ENCODE measurements at regions not wholly inside any gene's neighbourhood (a gene's known extent, or its start where the extent isn't known, plus 50 kb on each side); places are given as distances from the start of the nearest gene placed in this dataset.

GRCh38 chr4:82192017-82192673 lies 181.6 kb downstream of the HNRNPD start:
- POLR2A ChIA-PET = interaction anchor here (0.5 kb wide), 1 partner anchor 82 kb away, joined by 3 read pairs; no protein-coding TSS in a partner anchor
- BruUV-seq (replicated peaks) = no TSS peak
- intact Hi-C loops (cut with micrococcal nuclease) = no loop called here
- CTCF ChIA-PET = interaction anchor here (0.7 to 2.4 kb wide), 5 partner anchors 9 to 70 kb away, joined by 3 to 9 read pairs (median 3); no protein-coding TSS in a partner anchor
- TF ChIP-seq CTCF (IDR thresholded peaks at IDR 0.05; ENCODE audit: unreplicated experiment) = no peak
- Mint-ChIP-seq H3K9me3 (ENCODE audit: unreplicated experiment) (no peaks in the 10 kb centered on the region), H3K27ac (ENCODE audit: low read depth, unreplicated experiment) (no peak overlapping the region), H3K4me3 (ENCODE audit: unreplicated experiment) (no peak overlapping the region), H3K4me1 (ENCODE audit: insufficient read depth, unreplicated experiment) (no peaks in the 10 kb centered on the region), H3K36me3 (ENCODE audit: insufficient read depth, unreplicated experiment) (no peaks in the 10 kb centered on the region), H3K27me3 (ENCODE audit: insufficient read depth, unreplicated experiment) (peaks cover 5% of the 10 kb centered on the region)
- no peak for DNase-seq (ENCODE audit: unreplicated experiment)

- Mint-ChIP-seq H3K4me3 (ENCODE audit: unreplicated experiment) (no peak overlapping the region), H3K4me1 (ENCODE audit: insufficient read depth, unreplicated experiment) (no peaks in the 10 kb centered on the region), H3K36me3 (ENCODE audit: insufficient read depth, unreplicated experiment) (peaks cover 6% of the 10 kb centered on the region), H3K9me3 (ENCODE audit: unreplicated experiment) (no peaks in the 10 kb centered on the region), H3K27ac (ENCODE audit: low read depth, unreplicated experiment) (no peak overlapping the region), H3K27me3 (ENCODE audit: insufficient read depth, unreplicated experiment) (peaks cover 18% of the 10 kb centered on the region)
- DNase-seq (ENCODE audit: unreplicated experiment) = no peak
- BruUV-seq (replicated peaks) = no TSS peak
- intact Hi-C loops (cut with micrococcal nuclease) = no loop called here
- no peak for TF ChIP-seq CTCF (IDR thresholded peaks at IDR 0.05; ENCODE audit: unreplicated experiment)
- CTCF ChIA-PET = interaction anchor here (0.6 kb wide), 1 partner anchor 19 kb away, joined by 4 read pairs; no protein-coding TSS in a partner anchor
- POLR2A ChIA-PET = no interaction called here
Measured at GRCh38 chr4:82181789-82182188, 192.0 kb downstream of the HNRNPD start.

- no peak overlapping the region for H3K4me3 Mint-ChIP-seq (ENCODE audit: unreplicated experiment)
- H3K27ac Mint-ChIP-seq (ENCODE audit: low read depth, unreplicated experiment) = no peak overlapping the region
- peaks cover 10% of the 10 kb centered on the region for H3K27me3 Mint-ChIP-seq (ENCODE audit: insufficient read depth, unreplicated experiment)
- TF ChIP-seq CTCF (IDR thresholded peaks at IDR 0.05; ENCODE audit: unreplicated experiment) = no peak
- no TSS peak for BruUV-seq (replicated peaks)
- H3K36me3 Mint-ChIP-seq (ENCODE audit: insufficient read depth, unreplicated experiment) = no peaks in the 10 kb centered on the region
- intact Hi-C loops (cut with micrococcal nuclease) = no loop called here
- ChIA-PET CTCF (interaction anchor here (0.5 kb wide), 1 partner anchor 95 kb away, joined by 3 read pairs; no protein-coding TSS in a partner anchor), POLR2A (no interaction called here)
- no peaks in the 10 kb centered on the region for H3K9me3 Mint-ChIP-seq (ENCODE audit: unreplicated experiment)
- DNase-seq (ENCODE audit: unreplicated experiment) = no peak
- no peaks in the 10 kb centered on the region for H3K4me1 Mint-ChIP-seq (ENCODE audit: insufficient read depth, unreplicated experiment)
Measured at GRCh38 chr4:82172186-82172585, 201.6 kb downstream of the HNRNPD start.

- H3K9me3 Mint-ChIP-seq (ENCODE audit: unreplicated experiment) = no peaks in the 10 kb centered on the region
- POLR2A ChIA-PET = no interaction called here
- peaks cover 6% of the 10 kb centered on the region for H3K27me3 Mint-ChIP-seq (ENCODE audit: insufficient read depth, unreplicated experiment)
- H3K36me3 Mint-ChIP-seq (ENCODE audit: insufficient read depth, unreplicated experiment) = no peaks in the 10 kb centered on the region
- no peaks in the 10 kb centered on the region for H3K4me1 Mint-ChIP-seq (ENCODE audit: insufficient read depth, unreplicated experiment)
- no peak overlapping the region for H3K27ac Mint-ChIP-seq (ENCODE audit: low read depth, unreplicated experiment)
- intact Hi-C loops (cut with micrococcal nuclease) = no loop called here
- H3K4me3 Mint-ChIP-seq (ENCODE audit: unreplicated experiment) = no peak overlapping the region
- BruUV-seq (replicated peaks) = no TSS peak
- no peak for TF ChIP-seq CTCF (IDR thresholded peaks at IDR 0.05; ENCODE audit: unreplicated experiment)
- CTCF ChIA-PET = no interaction called here
- DNase-seq (ENCODE audit: unreplicated experiment) = no peak
Measured at GRCh38 chr4:82171531-82172155, 202.1 kb downstream of the HNRNPD start.
